Endothelial cell of umbilical vein (primary cell): ENCODE measurements at regions not wholly inside any gene's neighbourhood (a gene's known extent, or its start where the extent isn't known, plus 50 kb on each side); places are given as distances from the start of the nearest gene placed in this dataset.

Experiments used
- CTCF ChIP-seq, 2 donors: IDR thresholded peaks; 1 replicate in 1 of 2; 2 replicates in 1 of 2; pipeline ENCODE4 v1.5.1; 2011; ENCODE audit warnings: low read length in 2 of 2, mild to moderate bottlenecking in 2 of 2, moderate library complexity in 2 of 2, control low read depth in 1 of 2, inconsistent platforms in 1 of 2, low read depth in 1 of 2; ENCODE audit not compliant: insufficient read depth in 1 of 2; ENCODE audit errors: extremely low read depth in 1 of 2
- EZH2 ChIP-seq: IDR thresholded peaks from 2 replicates; pipeline ENCODE4 v1.6.1; 2012; ENCODE audit warnings: borderline replicate concordance, low read depth, mild to moderate bottlenecking, moderate library complexity, low read length, inconsistent platforms; ENCODE audit not compliant: severe bottlenecking
- POLR2AphosphoS5 ChIP-seq: IDR thresholded peaks from 2 replicates; pipeline ENCODE4 v1.6.1; 2012; ENCODE audit warnings: low read depth, mild to moderate bottlenecking, control low read depth, low read length, moderate library complexity; ENCODE audit not compliant: insufficient read depth

- TF ChIP-seq CTCF (IDR thresholded peaks at IDR 0.05; ENCODE audit: extremely low read depth in 1 of 2, insufficient read depth in 1 of 2, low read depth in 1 of 2, low read length in 2 of 2) (no peak), POLR2AphosphoS5 (no peak), EZH2 (no peak)
Observed at GRCh38 chr2:3023531-3023930, 354.1 kb downstream of the EIPR1 start.
